Activated CD4-positive, alpha-beta memory T cell treated with anti-CD3 and anti-CD28 coated beads, Interleukin-2, amount 10 ng/mL, durations not matched to agents 7 days and 5 days (primary cell): ENCODE measurements at regions not wholly inside any gene's neighbourhood (a gene's known extent, or its start where the extent isn't known, plus 50 kb on each side); places are given as distances from the start of the nearest gene placed in this dataset.
"Not testable (repeated sequence)": the region's sequence is repeated elsewhere in the genome, so short reads cannot be mapped to it uniquely, and the experiment has no call there.

Experiments used
- CTCF ChIA-PET: fragments of 350-600 bp; sonication (Branson Sonifier 250); formaldehyde crosslinking; loops from one replicate; lab custom pipeline; 2021; ENCODE audit warnings: antibody characterized with exemption, inconsistent platforms; lab: Charles Lee
- POLR2A ChIA-PET: fragments of 350-600 bp; sonication (Branson Sonifier 250); formaldehyde crosslinking; loops from one replicate; lab custom pipeline; 2021; ENCODE audit warnings: antibody characterized with exemption; lab: Charles Lee
- DNase-seq: peaks from one replicate; pipeline ENCODE4 v3.0.0-alpha.2; 2020
- H3K27ac Mint-ChIP-seq: one replicate; pipeline ENCODE4 v1.8.0; 2021; ENCODE audit warnings: mild to moderate bottlenecking, mixed read lengths
- H3K27me3 Mint-ChIP-seq: one replicate; pipeline ENCODE4 v1.8.0; 2021; ENCODE audit warnings: mixed read lengths
- H3K36me3 Mint-ChIP-seq: one replicate; pipeline ENCODE4 v1.8.0; 2021; ENCODE audit warnings: low read depth, mixed read lengths
- H3K4me1 Mint-ChIP-seq: one replicate; pipeline ENCODE4 v1.8.0; 2021; ENCODE audit warnings: mixed read lengths
- H3K4me3 Mint-ChIP-seq: one replicate; pipeline ENCODE4 v1.8.0; 2021; ENCODE audit warnings: mild to moderate bottlenecking, mixed read lengths
- H3K9me3 Mint-ChIP-seq: one replicate; pipeline ENCODE4 v1.8.0; 2021; ENCODE audit warnings: mixed read lengths

GRCh38 chr2:238776761-238777046 lies 71.2 kb upstream of the TWIST2 start:
- H3K27me3 Mint-ChIP-seq, H3K4me1 Mint-ChIP-seq, CTCF ChIA-PET, H3K27ac Mint-ChIP-seq, H3K4me3 Mint-ChIP-seq, H3K36me3 Mint-ChIP-seq, POLR2A ChIA-PET, H3K9me3 Mint-ChIP-seq, DNase-seq: not testable (repeated sequence)

GRCh38 chr2:238777369-238778067 lies 70.4 kb upstream of the TWIST2 start:
- H3K4me3 Mint-ChIP-seq: no peak overlapping the region
- no peaks in the 10 kb centered on the region for H3K36me3 Mint-ChIP-seq
- H3K27ac Mint-ChIP-seq: no peak overlapping the region
- H3K27me3 Mint-ChIP-seq: no peaks in the 10 kb centered on the region
- DNase-seq: no peak
- no peaks in the 10 kb centered on the region for H3K4me1 Mint-ChIP-seq
- CTCF ChIA-PET: no interaction called here
- POLR2A ChIA-PET: no interaction called here
- H3K9me3 Mint-ChIP-seq: no peaks in the 10 kb centered on the region

- H3K9me3 Mint-ChIP-seq: no peaks in the 10 kb centered on the region
- H3K4me3 Mint-ChIP-seq: no peak overlapping the region
- no peaks in the 10 kb centered on the region for H3K36me3 Mint-ChIP-seq
- peaks cover 6% of the 10 kb centered on the region for H3K27me3 Mint-ChIP-seq
- POLR2A ChIA-PET: no interaction called here
- peak; percentile 58 for DNase-seq
- H3K4me1 Mint-ChIP-seq: no peaks in the 10 kb centered on the region
- no peak overlapping the region for H3K27ac Mint-ChIP-seq
- CTCF ChIA-PET: interaction anchor here (0.7 to 1.9 kb wide), 10 partner anchors 12 to 427 kb away, joined by 3 to 4 read pairs (median 3); no protein-coding TSS in a partner anchor
Observed at GRCh38 chr2:238784671-238785527, 63.0 kb upstream of the TWIST2 start.

GRCh38 chr2:238785528-238785860 lies 62.4 kb upstream of the TWIST2 start:
- H3K27ac Mint-ChIP-seq: no peak overlapping the region
- ChIA-PET CTCF (interaction anchor here (0.7 to 1.9 kb wide), 7 partner anchors 12 to 428 kb away, joined by 3 to 4 read pairs (median 3); no protein-coding TSS in a partner anchor), POLR2A (no interaction called here)
- DNase-seq: no peak
- no peaks in the 10 kb centered on the region for H3K36me3 Mint-ChIP-seq
- H3K9me3 Mint-ChIP-seq: no peaks in the 10 kb centered on the region
- H3K4me3 Mint-ChIP-seq: no peak overlapping the region
- H3K4me1 Mint-ChIP-seq: no peaks in the 10 kb centered on the region
- peaks cover 6% of the 10 kb centered on the region for H3K27me3 Mint-ChIP-seq

- no peaks in the 10 kb centered on the region for H3K36me3 Mint-ChIP-seq
- CTCF ChIA-PET: interaction anchor here (1.9 kb wide), 1 partner anchor 24 kb away, joined by 4 read pairs; no protein-coding TSS in a partner anchor
- DNase-seq: no peak
- no peak overlapping the region for H3K4me3 Mint-ChIP-seq
- POLR2A ChIA-PET: no interaction called here
- H3K9me3 Mint-ChIP-seq: no peaks in the 10 kb centered on the region
- no peak overlapping the region for H3K27ac Mint-ChIP-seq
- H3K27me3 Mint-ChIP-seq: peaks cover 6% of the 10 kb centered on the region
- no peaks in the 10 kb centered on the region for H3K4me1 Mint-ChIP-seq
Observed at GRCh38 chr2:238786379-238786778, 61.5 kb upstream of the TWIST2 start.

GRCh38 chr2:238786792-238787490 lies 60.9 kb upstream of the TWIST2 start:
- Mint-ChIP-seq H3K9me3 (no peaks in the 10 kb centered on the region), H3K4me1 (no peaks in the 10 kb centered on the region), H3K4me3 (no peak overlapping the region), H3K36me3 (no peaks in the 10 kb centered on the region), H3K27ac (no peak overlapping the region), H3K27me3 (peaks cover 6% of the 10 kb centered on the region)
- ChIA-PET POLR2A (interaction anchor here (0.7 kb wide), 1 partner anchor 85 kb away, joined by 3 read pairs; no protein-coding TSS in a partner anchor), CTCF (no interaction called here)
- no peak for DNase-seq

- no peaks in the 10 kb centered on the region for H3K9me3 Mint-ChIP-seq
- no peak overlapping the region for H3K27ac Mint-ChIP-seq
- CTCF ChIA-PET: no interaction called here
- H3K36me3 Mint-ChIP-seq: no peaks in the 10 kb centered on the region
- POLR2A ChIA-PET: interaction anchor here (0.7 kb wide), 1 partner anchor 85 kb away, joined by 3 read pairs; no protein-coding TSS in a partner anchor
- no peaks in the 10 kb centered on the region for H3K4me1 Mint-ChIP-seq
- H3K27me3 Mint-ChIP-seq: peaks cover 6% of the 10 kb centered on the region
- no peak overlapping the region for H3K4me3 Mint-ChIP-seq
- no peak for DNase-seq
Observed at GRCh38 chr2:238787501-238787900, 60.4 kb upstream of the TWIST2 start.

- ChIA-PET POLR2A (no interaction called here), CTCF (no interaction called here)
- no peak overlapping the region for H3K27ac Mint-ChIP-seq
- no peaks in the 10 kb centered on the region for H3K4me1 Mint-ChIP-seq
- no peak for DNase-seq
- H3K9me3 Mint-ChIP-seq: no peaks in the 10 kb centered on the region
- H3K36me3 Mint-ChIP-seq: no peaks in the 10 kb centered on the region
- peaks cover 6% of the 10 kb centered on the region for H3K27me3 Mint-ChIP-seq
- no peak overlapping the region for H3K4me3 Mint-ChIP-seq
Observed at GRCh38 chr2:238789317-238789806, 58.5 kb upstream of the TWIST2 start.

- no peaks in the 10 kb centered on the region for H3K36me3 Mint-ChIP-seq
- ChIA-PET CTCF (no interaction called here), POLR2A (no interaction called here)
- no peaks in the 10 kb centered on the region for H3K9me3 Mint-ChIP-seq
- H3K4me3 Mint-ChIP-seq: no peak overlapping the region
- H3K27ac Mint-ChIP-seq: no peak overlapping the region
- no peaks in the 10 kb centered on the region for H3K4me1 Mint-ChIP-seq
- no peak for DNase-seq
- H3K27me3 Mint-ChIP-seq: peaks cover 3% of the 10 kb centered on the region
Observed at GRCh38 chr2:238790126-238790832, 57.6 kb upstream of the TWIST2 start.

GRCh38 chr2:238790833-238791230 lies 57.1 kb upstream of the TWIST2 start:
- H3K27ac Mint-ChIP-seq: no peak overlapping the region
- ChIA-PET CTCF (interaction anchor here (0.6 kb wide), 1 partner anchor 301 kb away, joined by 3 read pairs; no protein-coding TSS in a partner anchor), POLR2A (no interaction called here)
- H3K36me3 Mint-ChIP-seq: no peaks in the 10 kb centered on the region
- peaks cover 3% of the 10 kb centered on the region for H3K27me3 Mint-ChIP-seq
- H3K4me3 Mint-ChIP-seq: no peak overlapping the region
- no peak for DNase-seq
- no peaks in the 10 kb centered on the region for H3K4me1 Mint-ChIP-seq
- no peaks in the 10 kb centered on the region for H3K9me3 Mint-ChIP-seq

GRCh38 chr2:238791354-238791753 lies 56.5 kb upstream of the TWIST2 start:
- no peak for DNase-seq
- CTCF ChIA-PET: interaction anchor here (0.6 kb wide), 1 partner anchor 301 kb away, joined by 3 read pairs; no protein-coding TSS in a partner anchor
- Mint-ChIP-seq H3K27me3 (peaks cover 3% of the 10 kb centered on the region), H3K9me3 (no peaks in the 10 kb centered on the region), H3K4me3 (no peak overlapping the region), H3K4me1 (no peaks in the 10 kb centered on the region), H3K27ac (no peak overlapping the region), H3K36me3 (no peaks in the 10 kb centered on the region)
- POLR2A ChIA-PET: no interaction called here

- Mint-ChIP-seq H3K36me3 (no peaks in the 10 kb centered on the region), H3K27me3 (peaks cover 3% of the 10 kb centered on the region), H3K4me3 (no peak overlapping the region), H3K9me3 (no peaks in the 10 kb centered on the region), H3K4me1 (no peaks in the 10 kb centered on the region), H3K27ac (no peak overlapping the region)
- POLR2A ChIA-PET: no interaction called here
- CTCF ChIA-PET: no interaction called here
- DNase-seq: no peak
Observed at GRCh38 chr2:238793306-238793705, 54.6 kb upstream of the TWIST2 start.
